IMR-90 (cell line): ENCODE measurements at regions not wholly inside any gene's neighbourhood (a gene's known extent, or its start where the extent isn't known, plus 50 kb on each side); places are given as distances from the start of the nearest gene placed in this dataset.

Experiments
- ATAC-seq: fragments of 200-7000 bp; cut with Tn5 transposase; 2 replicates; pipeline ENCODE4 v1.9.1; 2020; ENCODE audit warnings: low read depth, mild to moderate bottlenecking, moderate library complexity
- BruUV-seq: library from RNA; stranded (reverse); fragments of 400-500 nt; replicated peaks from 2 replicates; lab custom pipeline; 2021; lab: Mats Ljungman, UMichigan
- CTCF ChIA-PET: fragments of 300-600 bp; formaldehyde crosslinking; extraction: SDS; loops from one replicate; lab custom pipeline; 2021; ENCODE audit warnings: antibody characterized with exemption; lab: Yijun Ruan, JAX
- POLR2A ChIA-PET: fragments of 300-600 bp; sonication (Branson Sonifier 250); formaldehyde crosslinking; loops from one replicate; lab custom pipeline; 2022; ENCODE audit warnings: antibody characterized with exemption; ENCODE audit not compliant: unreplicated experiment; lab: Charles Lee
- DNase-seq: peaks from one replicate; pipeline ENCODE4 v3.0.0; 2013
- H2AFZ ChIP-seq: replicated peaks from 2 replicates; pipeline ENCODE3; 2013; ENCODE audit warnings: low read length, mild to moderate bottlenecking; ENCODE audit not compliant: poor library complexity
- H2AK5ac ChIP-seq: 2 replicates; pipeline ENCODE4 v1.6.1; 2013; ENCODE audit warnings: low read depth, low read length, inconsistent platforms
- H2AK9ac ChIP-seq: replicated peaks from 2 replicates; pipeline ENCODE3; 2013; ENCODE audit warnings: mild to moderate bottlenecking, low read depth, low read length, moderate library complexity; ENCODE audit not compliant: poor library complexity
- H2BK120ac ChIP-seq: 2 replicates; pipeline ENCODE4 v1.6.1; 2013; ENCODE audit warnings: low read depth, low read length, inconsistent platforms
- H2BK15ac ChIP-seq: 3 replicates; pipeline ENCODE4 v1.6.1; 2013; ENCODE audit warnings: low read depth, low read length, inconsistent platforms
- H2BK20ac ChIP-seq: 2 replicates; pipeline ENCODE4 v1.6.1; 2013; ENCODE audit warnings: low read depth, mild to moderate bottlenecking, inconsistent platforms, low read length, moderate library complexity
- H2BK5ac ChIP-seq: 2 replicates; pipeline ENCODE4 v1.6.1; 2013; ENCODE audit warnings: mild to moderate bottlenecking, low read depth, low read length, inconsistent platforms; ENCODE audit not compliant: poor library complexity, severe bottlenecking
- H3K14ac ChIP-seq: replicated peaks from 2 replicates; pipeline ENCODE4 v1.6.1; 2013; ENCODE audit warnings: low read depth, low read length, inconsistent platforms
- H3K18ac ChIP-seq: 2 replicates; pipeline ENCODE4 v1.6.1; 2013; ENCODE audit warnings: low read depth, low read length, control low read depth
- H3K23ac ChIP-seq: 2 replicates; pipeline ENCODE4 v1.6.1; 2013; ENCODE audit warnings: low read depth, low read length, inconsistent platforms
- H3K27ac ChIP-seq: 2 replicates; pipeline ENCODE4 v1.5.1; 2013; ENCODE audit warnings: mild to moderate bottlenecking, control low read depth, low read length; ENCODE audit not compliant: insufficient read depth
- H3K27me3 ChIP-seq: 2 replicates; pipeline ENCODE4 v1.6.1; 2013; ENCODE audit warnings: low read length; ENCODE audit not compliant: control insufficient read depth, insufficient read depth
- H3K36me3 ChIP-seq: 2 replicates; pipeline ENCODE4 v1.6.1; 2013; ENCODE audit warnings: low read length, mixed read lengths; ENCODE audit not compliant: control insufficient read depth, insufficient read depth
- H3K4ac ChIP-seq: 2 replicates; pipeline ENCODE4 v1.6.1; 2013; ENCODE audit warnings: low read depth, low read length, inconsistent platforms
- H3K4me1 ChIP-seq: 2 replicates; pipeline ENCODE4 v1.6.1; 2013; ENCODE audit warnings: low read length, mixed read lengths; ENCODE audit not compliant: control insufficient read depth, insufficient read depth
- H3K4me2 ChIP-seq: 2 replicates; pipeline ENCODE4 v1.6.1; 2013; ENCODE audit warnings: low read depth, mild to moderate bottlenecking, control low read depth, low read length, moderate library complexity
- H3K4me3 ChIP-seq: 2 replicates; pipeline ENCODE4 v1.5.1; 2013; ENCODE audit warnings: low read depth, mild to moderate bottlenecking, control low read depth, low read length, moderate library complexity; ENCODE audit not compliant: insufficient read depth
- H3K56ac ChIP-seq: 2 replicates; pipeline ENCODE4 v1.6.1; 2013; ENCODE audit warnings: low read length, inconsistent platforms; ENCODE audit not compliant: insufficient read depth; ENCODE audit errors: extremely low read depth
- H3K79me1 ChIP-seq, 2 experiments: 2 replicates each; pipeline ENCODE4 v1.6.1; 2013; ENCODE audit warnings: low read length in 2 of 2, inconsistent platforms in 1 of 2, low read depth in 1 of 2
- H3K9ac ChIP-seq: 2 replicates; pipeline ENCODE4 v1.6.1; 2013; ENCODE audit warnings: low read depth, low read length, control low read depth
- H3K9me1 ChIP-seq: 2 replicates; pipeline ENCODE4 v1.6.1; 2013; ENCODE audit warnings: low read length, inconsistent platforms; ENCODE audit not compliant: insufficient read depth
- H3K9me3 ChIP-seq: 2 replicates; pipeline ENCODE4 v1.6.1; 2013; ENCODE audit warnings: low read length; ENCODE audit not compliant: control insufficient read depth, insufficient read depth
- H4K20me1 ChIP-seq: 2 replicates; pipeline ENCODE4 v1.6.1; 2013; ENCODE audit warnings: low read length, inconsistent platforms; ENCODE audit not compliant: insufficient read depth
- H4K5ac ChIP-seq: 2 replicates; pipeline ENCODE4 v1.6.1; 2013; ENCODE audit warnings: mild to moderate bottlenecking, low read depth, low read length, control low read depth
- H4K8ac ChIP-seq, 2 experiments: 2 replicates each; pipeline ENCODE4 v1.6.1; 2013; ENCODE audit warnings: low read depth in 2 of 2, low read length in 2 of 2, control low read depth in 1 of 2, inconsistent platforms in 1 of 2
- H4K91ac ChIP-seq: 2 replicates; pipeline ENCODE4 v1.6.1; 2013; ENCODE audit warnings: low read depth, low read length, inconsistent platforms; ENCODE audit not compliant: insufficient read depth
- BHLHE40 ChIP-seq: fragments of 150-350 bp; IDR thresholded peaks from 2 replicates; pipeline ENCODE4 v1.6.1; 2016; ENCODE audit warnings: mild to moderate bottlenecking, low read depth, low read length
- CTCF ChIP-seq: conservative IDR thresholded peaks from 2 replicates; pipeline ENCODE4 v1.5.1; 2012; ENCODE audit warnings: mild to moderate bottlenecking, low read depth, low read length, improper control_type of control experiment
- FOS ChIP-seq: fragments of 150-350 bp; IDR thresholded peaks from 2 replicates; pipeline ENCODE4 v1.6.1; 2016; ENCODE audit warnings: low read depth, low read length
- MAFK ChIP-seq: IDR thresholded peaks from 2 replicates; pipeline ENCODE4 v1.6.1; 2012; ENCODE audit warnings: low read depth, low read length, improper control_type of control experiment
- NFE2L2 ChIP-seq: fragments of 150-350 bp; IDR thresholded peaks from 2 replicates; pipeline ENCODE4 v1.6.1; 2016; ENCODE audit warnings: low read depth, mild to moderate bottlenecking, low read length
- RAD21 ChIP-seq: IDR thresholded peaks from 2 replicates; pipeline ENCODE4 v1.6.1; 2012; ENCODE audit warnings: low read length, improper control_type of control experiment
- RFX5 ChIP-seq: IDR thresholded peaks from 2 replicates; pipeline ENCODE4 v1.8.0; 2012; ENCODE audit warnings: low read depth, mild to moderate bottlenecking, low read length, moderate library complexity
- WGBS, 2 experiments: methylation state at CpG; one replicate each; pipeline versions ENCODE4 v1.1.5 to v1.1.7; 2013; ENCODE audit warnings: missing lambda C conversion rate in 2 of 2; ENCODE audit not compliant: insufficient read length in 1 of 2; ENCODE audit errors: extremely low coverage in 2 of 2; 5-methylcytosine and 5-hydroxymethylcytosine counted together
- dilution Hi-C: fragments of 300-500 bp; cut with HindIII; formaldehyde crosslinking; loops from one replicate; pipeline ENCODE4 v1.14.3; 2018; ENCODE audit warnings: low sequenced_read_pairs; ENCODE audit not compliant: unreplicated experiment
- in situ Hi-C: fragments of 300-500 bp; cut with MboI; formaldehyde crosslinking; loops from 3 replicates; pipeline ENCODE4 v1.14.3; 2019; ENCODE audit warnings: low sequenced_read_pairs, inconsistent platforms, mixed read lengths
- intact Hi-C: fragments of 100-400 bp; cut with micrococcal nuclease; formaldehyde crosslinking; loops from 2 replicates; pipeline ENCODE4 v1.10.0; 2022
- TF ChIP-seq, protein P1 (sequence below): fragments of 150-350 bp; IDR thresholded peaks from 2 replicates; pipeline ENCODE4 v1.6.1; 2016; ENCODE audit warnings: low read depth, mild to moderate bottlenecking, low read length, moderate library complexity, borderline replicate concordance

- POLR2A ChIA-PET: no interaction called here
- ATAC-seq: no peak
- dilution Hi-C loops: no loop called here
These were observed 81.3 kb downstream of the PPP1R2C start for GRCh38 chrX:42696536-42697124.

More at GRCh38 chrX:42696536-42697124, 81.3 kb downstream of the PPP1R2C start:
- WGBS, 2 experiments: 67% methylated on average over 1 of the region's 3 CpGs; no CpG with 5 or more reads in 1 of the 2 experiments
- Histone ChIP-seq H3K36me3 (no peaks in the 10 kb centered on the region), H2BK120ac (no peak overlapping the region), H3K9me3 (no peaks in the 10 kb centered on the region), H2BK15ac (no peak overlapping the region), H4K8ac (no peak overlapping the region), H4K20me1 (no peaks in the 10 kb centered on the region), H3K9me1 (no peaks in the 10 kb centered on the region), H4K5ac (no peak overlapping the region), H3K9ac (no peak overlapping the region), H3K27ac (no peak overlapping the region), H2AK9ac (no peak overlapping the region), H3K27me3 (peaks cover 2% of the 10 kb centered on the region), H2BK5ac (no peak overlapping the region), H3K4ac (no peak overlapping the region), H3K18ac (no peak overlapping the region), H3K4me1 (no peaks in the 10 kb centered on the region), H4K91ac (no peak overlapping the region), H3K14ac (no peak overlapping the region), H3K56ac (no peak overlapping the region), H2BK20ac (no peak overlapping the region), H3K23ac (no peak overlapping the region), H3K4me3 (no peak overlapping the region), H2AFZ (no peak overlapping the region), H3K4me2 (no peak overlapping the region), H2AK5ac (no peak overlapping the region), H3K79me1 (no peaks in the 10 kb centered on the region)
- TF ChIP-seq, protein P1, sequence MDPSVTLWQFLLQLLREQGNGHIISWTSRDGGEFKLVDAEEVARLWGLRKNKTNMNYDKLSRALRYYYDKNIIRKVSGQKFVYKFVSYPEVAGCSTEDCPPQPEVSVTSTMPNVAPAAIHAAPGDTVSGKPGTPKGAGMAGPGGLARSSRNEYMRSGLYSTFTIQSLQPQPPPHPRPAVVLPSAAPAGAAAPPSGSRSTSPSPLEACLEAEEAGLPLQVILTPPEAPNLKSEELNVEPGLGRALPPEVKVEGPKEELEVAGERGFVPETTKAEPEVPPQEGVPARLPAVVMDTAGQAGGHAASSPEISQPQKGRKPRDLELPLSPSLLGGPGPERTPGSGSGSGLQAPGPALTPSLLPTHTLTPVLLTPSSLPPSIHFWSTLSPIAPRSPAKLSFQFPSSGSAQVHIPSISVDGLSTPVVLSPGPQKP: no peak
- TF ChIP-seq BHLHE40: no peak
- TF ChIP-seq NFE2L2: no peak
- TF ChIP-seq MAFK: no peak
- no peak for TF ChIP-seq RFX5
- no peak for TF ChIP-seq CTCF
- no peak for TF ChIP-seq RAD21
- TF ChIP-seq FOS: no peak
- intact Hi-C loops (no loop called here), in situ Hi-C loops (no loop called here)
- BruUV-seq: no TSS peak
- no peak for DNase-seq
- CTCF ChIA-PET: no interaction called here
